ENCODE measurements at regions not wholly inside any gene's neighbourhood (a gene's known extent, or its start where the extent isn't known, plus 50 kb on each side); places are given as distances from the start of the nearest gene placed in this dataset.

DNA sequence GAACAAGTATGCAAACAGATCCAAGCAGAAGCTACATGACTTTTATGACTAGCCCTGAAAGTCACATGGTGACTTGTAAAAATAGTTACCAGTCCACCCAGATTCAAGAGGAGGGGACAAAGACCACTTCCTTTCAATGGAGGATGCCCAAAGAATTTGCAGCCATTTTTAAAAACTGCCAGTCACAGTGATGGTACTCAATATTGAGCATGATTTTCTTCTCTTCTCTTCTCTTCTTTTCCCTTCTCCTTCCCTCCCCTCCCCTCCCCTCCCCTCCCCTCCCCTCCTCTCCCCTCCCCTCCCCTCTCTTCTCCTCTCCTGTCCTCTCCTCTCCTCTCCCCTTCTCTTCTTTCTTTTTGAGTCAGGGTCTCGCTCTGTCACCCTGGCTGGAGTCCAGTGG is 286.9 kb downstream of the PARP8 start:
- TF ChIP-seq POLR2A (IDR thresholded peaks at IDR 0.05) (no peak), CTCF (IDR thresholded peaks at IDR 0.05) (no peak)
